DOHH2 (cell line): ENCODE measurements at regions not wholly inside any gene's neighbourhood (a gene's known extent, or its start where the extent isn't known, plus 50 kb on each side); places are given as distances from the start of the nearest gene placed in this dataset.

Experiments used
- H3F3A ChIP-seq: fragments of 200-600 bp; sonication (generic), shearing (Covaris generic); 2 replicates; pipeline ENCODE4 v1.6.0; 2016; ENCODE audit warnings: antibody characterized with exemption, mild to moderate bottlenecking; ENCODE audit not compliant: control insufficient read depth, insufficient read depth
- H3K27ac ChIP-seq: fragments of 200-600 bp; sonication (generic); 2 replicates; pipeline ENCODE4 v1.5.1; 2014; ENCODE audit warnings: low read depth, mild to moderate bottlenecking, low read length, moderate library complexity
- H3K27me3 ChIP-seq: fragments of 200-600 bp; sonication (generic); 2 replicates; pipeline ENCODE4 v1.6.1; 2014; ENCODE audit warnings: mild to moderate bottlenecking, low read length, mixed read lengths; ENCODE audit not compliant: control insufficient read depth
- H3K36me3 ChIP-seq: fragments of 200-600 bp; sonication (generic); 2 replicates; pipeline ENCODE4 v1.6.1; 2014; ENCODE audit warnings: mild to moderate bottlenecking, low read length, moderate library complexity, mixed read lengths; ENCODE audit not compliant: control insufficient read depth
- H3K4me1 ChIP-seq: fragments of 200-600 bp; sonication (generic); 2 replicates; pipeline ENCODE4 v1.6.1; 2014; ENCODE audit warnings: mild to moderate bottlenecking, low read length, mixed read lengths; ENCODE audit not compliant: control insufficient read depth
- H3K4me2 ChIP-seq: fragments of 200-600 bp; sonication (generic); 2 replicates; pipeline ENCODE4 v1.6.0; 2014; ENCODE audit warnings: mild to moderate bottlenecking, low read length, moderate library complexity
- H3K4me3 ChIP-seq: fragments of 200-600 bp; sonication (generic); 2 replicates; pipeline ENCODE4 v1.5.1; 2014; ENCODE audit warnings: mild to moderate bottlenecking, low read length, mixed read lengths
- H3K79me2 ChIP-seq: fragments of 200-600 bp; sonication (generic); 2 replicates; pipeline ENCODE4 v1.6.1; 2014; ENCODE audit warnings: mild to moderate bottlenecking, low read length, mixed read lengths; ENCODE audit not compliant: control insufficient read depth
- H3K9me2 ChIP-seq: fragments of 200-600 bp; sonication (generic); replicated peaks from 2 replicates; pipeline ENCODE4 v1.6.1; 2014; ENCODE audit warnings: mild to moderate bottlenecking, low read length, mixed read lengths; ENCODE audit not compliant: control insufficient read depth
- H3K9me3 ChIP-seq: fragments of 200-600 bp; sonication (generic); 2 replicates; pipeline ENCODE4 v1.6.1; 2014; ENCODE audit warnings: antibody characterized with exemption, low read length, mixed read lengths; ENCODE audit not compliant: control insufficient read depth, insufficient read depth
- H4K20me1 ChIP-seq: fragments of 200-600 bp; sonication (generic); 2 replicates; pipeline ENCODE4 v1.6.0; 2014; ENCODE audit warnings: low read depth, mild to moderate bottlenecking, antibody characterized with exemption, low read length, moderate library complexity; ENCODE audit not compliant: control insufficient read depth, insufficient read depth
- CTCF ChIP-seq: fragments of 200-600 bp; sonication (generic); IDR thresholded peaks from one replicate; pipeline ENCODE4 v1.5.1; 2014; ENCODE audit warnings: antibody characterized with exemption, mild to moderate bottlenecking, low read depth, low read length; ENCODE audit not compliant: poor library complexity, severe bottlenecking
- EZH2phosphoT487 ChIP-seq: fragments of 200-600 bp; sonication (generic); IDR thresholded peaks from 2 replicates; pipeline ENCODE4 v1.6.1; 2017; ENCODE audit warnings: borderline replicate concordance, mild to moderate bottlenecking, antibody characterized with exemption, low read length, moderate library complexity, mixed read lengths

GRCh38 chr3:155015776-155016436 lies 64.2 kb upstream of the MME start:
- 0 out of 2 replicates have a peak overlapping the region, but pooled peaks have one; percentile 1 for H3K27ac ChIP-seq
- no peaks in the 10 kb centered on the region for H3K27me3 ChIP-seq
- no peaks in the 10 kb centered on the region for H3K9me2 ChIP-seq
- H3F3A ChIP-seq: no peaks in the 10 kb centered on the region
- no peaks in the 10 kb centered on the region for H4K20me1 ChIP-seq
- H3K36me3 ChIP-seq: no peaks in the 10 kb centered on the region
- H3K4me3 ChIP-seq: 0 out of 2 replicates have a peak overlapping the region, but pooled peaks have one; percentile 7
- peaks cover 20% of the 10 kb centered on the region for H3K4me1 ChIP-seq
- no peaks in the 10 kb centered on the region for H3K79me2 ChIP-seq
- peaks cover 13% of the 10 kb centered on the region; the same call in 1 of the 2 replicates for H3K9me3 ChIP-seq
- H3K4me2 ChIP-seq: peak overlapping the region; percentile 38
- no peak for TF ChIP-seq CTCF
- TF ChIP-seq EZH2phosphoT487: no peak

GRCh38 chr3:155014953-155015352 lies 65.2 kb upstream of the MME start:
- peaks cover 20% of the 10 kb centered on the region for H3K4me1 ChIP-seq
- no peaks in the 10 kb centered on the region for H3K27me3 ChIP-seq
- H3K36me3 ChIP-seq: no peaks in the 10 kb centered on the region
- H3F3A ChIP-seq: no peaks in the 10 kb centered on the region
- TF ChIP-seq EZH2phosphoT487 (no peak), CTCF (no peak)
- no peak overlapping the region for H3K4me3 ChIP-seq
- H4K20me1 ChIP-seq: no peaks in the 10 kb centered on the region
- H3K9me2 ChIP-seq: no peaks in the 10 kb centered on the region
- peaks cover 13% of the 10 kb centered on the region; the same call in 1 of the 2 replicates for H3K9me3 ChIP-seq
- no peaks in the 10 kb centered on the region for H3K79me2 ChIP-seq
- H3K27ac ChIP-seq: no peak overlapping the region
- H3K4me2 ChIP-seq: no peak overlapping the region

DNA sequence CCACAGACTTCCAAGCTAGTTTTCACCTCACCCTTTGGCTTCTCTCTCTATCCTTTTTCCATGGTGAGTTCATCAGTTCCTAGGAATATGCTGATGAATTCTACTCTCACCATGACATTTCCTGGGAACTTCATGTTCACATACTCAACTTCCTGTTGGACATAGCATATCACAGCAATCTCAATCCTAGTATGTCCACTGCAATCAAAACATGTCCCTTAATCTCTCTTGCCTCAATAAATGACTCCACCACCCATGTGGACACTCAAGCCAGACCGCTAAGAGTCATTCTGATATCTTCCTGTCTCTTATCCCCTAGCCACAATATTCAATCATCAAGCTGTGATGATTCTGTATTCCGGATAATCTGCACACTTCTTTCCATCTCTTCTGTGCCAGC lies 66.7 kb upstream of the MME start:
- H3K4me1 ChIP-seq: peaks cover 13% of the 10 kb centered on the region

More for the DNA sequence above, 66.7 kb upstream of the MME start:
- Histone ChIP-seq H3K9me3 (peaks cover 13% of the 10 kb centered on the region; the same call in 1 of the 2 replicates), H3K9me2 (no peaks in the 10 kb centered on the region), H3K27me3 (no peaks in the 10 kb centered on the region), H3K4me3 (no peak overlapping the region), H3K4me2 (no peak overlapping the region), H3F3A (no peaks in the 10 kb centered on the region), H3K79me2 (no peaks in the 10 kb centered on the region), H3K36me3 (no peaks in the 10 kb centered on the region), H3K27ac (no peak overlapping the region), H4K20me1 (no peaks in the 10 kb centered on the region)
- TF ChIP-seq EZH2phosphoT487 (no peak), CTCF (no peak)
